DOHH2 (cell line): ENCODE measurements at regions not wholly inside any gene's neighbourhood (a gene's known extent, or its start where the extent isn't known, plus 50 kb on each side); places are given as distances from the start of the nearest gene placed in this dataset.

Experiments used
- H3F3A ChIP-seq: fragments of 200-600 bp; sonication (generic), shearing (Covaris generic); 2 replicates; pipeline ENCODE4 v1.6.0; 2016; ENCODE audit warnings: antibody characterized with exemption, mild to moderate bottlenecking; ENCODE audit not compliant: control insufficient read depth, insufficient read depth
- H3K27ac ChIP-seq: fragments of 200-600 bp; sonication (generic); 2 replicates; pipeline ENCODE4 v1.5.1; 2014; ENCODE audit warnings: low read depth, mild to moderate bottlenecking, low read length, moderate library complexity
- H3K27me3 ChIP-seq: fragments of 200-600 bp; sonication (generic); 2 replicates; pipeline ENCODE4 v1.6.1; 2014; ENCODE audit warnings: mild to moderate bottlenecking, low read length, mixed read lengths; ENCODE audit not compliant: control insufficient read depth
- H3K36me3 ChIP-seq: fragments of 200-600 bp; sonication (generic); 2 replicates; pipeline ENCODE4 v1.6.1; 2014; ENCODE audit warnings: mild to moderate bottlenecking, low read length, moderate library complexity, mixed read lengths; ENCODE audit not compliant: control insufficient read depth
- H3K4me1 ChIP-seq: fragments of 200-600 bp; sonication (generic); 2 replicates; pipeline ENCODE4 v1.6.1; 2014; ENCODE audit warnings: mild to moderate bottlenecking, low read length, mixed read lengths; ENCODE audit not compliant: control insufficient read depth
- H3K4me2 ChIP-seq: fragments of 200-600 bp; sonication (generic); 2 replicates; pipeline ENCODE4 v1.6.0; 2014; ENCODE audit warnings: mild to moderate bottlenecking, low read length, moderate library complexity
- H3K4me3 ChIP-seq: fragments of 200-600 bp; sonication (generic); 2 replicates; pipeline ENCODE4 v1.5.1; 2014; ENCODE audit warnings: mild to moderate bottlenecking, low read length, mixed read lengths
- H3K79me2 ChIP-seq: fragments of 200-600 bp; sonication (generic); 2 replicates; pipeline ENCODE4 v1.6.1; 2014; ENCODE audit warnings: mild to moderate bottlenecking, low read length, mixed read lengths; ENCODE audit not compliant: control insufficient read depth
- H3K9me2 ChIP-seq: fragments of 200-600 bp; sonication (generic); replicated peaks from 2 replicates; pipeline ENCODE4 v1.6.1; 2014; ENCODE audit warnings: mild to moderate bottlenecking, low read length, mixed read lengths; ENCODE audit not compliant: control insufficient read depth
- H3K9me3 ChIP-seq: fragments of 200-600 bp; sonication (generic); 2 replicates; pipeline ENCODE4 v1.6.1; 2014; ENCODE audit warnings: antibody characterized with exemption, low read length, mixed read lengths; ENCODE audit not compliant: control insufficient read depth, insufficient read depth
- H4K20me1 ChIP-seq: fragments of 200-600 bp; sonication (generic); 2 replicates; pipeline ENCODE4 v1.6.0; 2014; ENCODE audit warnings: low read depth, mild to moderate bottlenecking, antibody characterized with exemption, low read length, moderate library complexity; ENCODE audit not compliant: control insufficient read depth, insufficient read depth
- EZH2phosphoT487 ChIP-seq: fragments of 200-600 bp; sonication (generic); IDR thresholded peaks from 2 replicates; pipeline ENCODE4 v1.6.1; 2017; ENCODE audit warnings: borderline replicate concordance, mild to moderate bottlenecking, antibody characterized with exemption, low read length, moderate library complexity, mixed read lengths
- TF ChIP-seq, protein P1 (sequence below): fragments of 200-600 bp; sonication (generic); IDR thresholded peaks from one replicate; pipeline ENCODE4 v1.5.1; 2014; ENCODE audit warnings: antibody characterized with exemption, mild to moderate bottlenecking, low read depth, low read length; ENCODE audit not compliant: poor library complexity, severe bottlenecking

DNA sequence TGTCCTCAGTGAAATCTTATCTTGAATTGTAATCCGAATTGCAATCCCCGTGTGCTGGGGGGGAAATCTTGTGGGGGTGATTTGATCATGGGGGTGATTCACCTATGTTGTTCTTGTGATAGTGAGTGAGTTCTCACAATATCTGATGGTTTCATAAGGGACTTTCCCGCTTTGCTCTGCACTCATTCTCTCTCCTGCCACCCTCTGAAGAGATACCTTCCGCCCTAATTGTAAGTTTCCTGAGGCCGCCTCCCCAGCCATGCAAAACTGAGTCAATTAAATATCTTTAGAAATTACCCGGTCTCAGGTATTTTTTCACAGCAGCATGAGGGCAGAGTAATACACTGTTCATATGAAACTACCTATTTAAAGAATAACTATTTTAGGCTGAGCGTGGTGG lies 304.1 kb upstream of the EPHA6 start:
- H4K20me1 ChIP-seq: no peaks in the 10 kb centered on the region
- H3K27me3 ChIP-seq: no peaks in the 10 kb centered on the region
- H3K79me2 ChIP-seq: no peaks in the 10 kb centered on the region
- H3K4me3 ChIP-seq: no peak overlapping the region
- H3K36me3 ChIP-seq: no peaks in the 10 kb centered on the region
- H3K9me3 ChIP-seq: no peaks in the 10 kb centered on the region
- no peaks in the 10 kb centered on the region for H3K9me2 ChIP-seq
- H3K27ac ChIP-seq: no peak overlapping the region
- no peaks in the 10 kb centered on the region for H3K4me1 ChIP-seq
- H3F3A ChIP-seq: no peaks in the 10 kb centered on the region
- no peak overlapping the region for H3K4me2 ChIP-seq
- TF ChIP-seq, protein P1, sequence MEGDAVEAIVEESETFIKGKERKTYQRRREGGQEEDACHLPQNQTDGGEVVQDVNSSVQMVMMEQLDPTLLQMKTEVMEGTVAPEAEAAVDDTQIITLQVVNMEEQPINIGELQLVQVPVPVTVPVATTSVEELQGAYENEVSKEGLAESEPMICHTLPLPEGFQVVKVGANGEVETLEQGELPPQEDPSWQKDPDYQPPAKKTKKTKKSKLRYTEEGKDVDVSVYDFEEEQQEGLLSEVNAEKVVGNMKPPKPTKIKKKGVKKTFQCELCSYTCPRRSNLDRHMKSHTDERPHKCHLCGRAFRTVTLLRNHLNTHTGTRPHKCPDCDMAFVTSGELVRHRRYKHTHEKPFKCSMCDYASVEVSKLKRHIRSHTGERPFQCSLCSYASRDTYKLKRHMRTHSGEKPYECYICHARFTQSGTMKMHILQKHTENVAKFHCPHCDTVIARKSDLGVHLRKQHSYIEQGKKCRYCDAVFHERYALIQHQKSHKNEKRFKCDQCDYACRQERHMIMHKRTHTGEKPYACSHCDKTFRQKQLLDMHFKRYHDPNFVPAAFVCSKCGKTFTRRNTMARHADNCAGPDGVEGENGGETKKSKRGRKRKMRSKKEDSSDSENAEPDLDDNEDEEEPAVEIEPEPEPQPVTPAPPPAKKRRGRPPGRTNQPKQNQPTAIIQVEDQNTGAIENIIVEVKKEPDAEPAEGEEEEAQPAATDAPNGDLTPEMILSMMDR: no peak
- no peak for TF ChIP-seq EZH2phosphoT487

DNA sequence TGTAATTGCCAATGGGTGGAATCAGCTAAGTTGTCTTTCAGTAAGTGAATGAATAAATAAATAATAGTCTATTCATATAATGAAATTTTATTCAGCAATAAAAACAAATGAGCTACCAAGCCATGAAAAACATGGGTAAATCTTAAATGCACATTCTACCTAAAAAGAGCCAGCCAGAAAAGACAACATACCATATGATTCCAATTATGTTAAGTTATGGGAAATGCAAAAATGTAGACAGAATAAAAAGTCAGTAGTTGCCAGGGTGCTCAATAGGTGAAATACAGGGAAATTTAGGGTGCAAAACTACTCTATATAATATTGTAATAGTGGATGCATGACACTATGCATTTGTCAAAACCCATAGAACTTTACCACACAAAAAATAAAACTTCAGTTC lies 277.2 kb upstream of the EPHA6 start:
- no peak overlapping the region for H3K4me3 ChIP-seq
- no peak overlapping the region for H3K4me2 ChIP-seq
- no peaks in the 10 kb centered on the region; the same call in 1 of the 2 replicates for H3K9me2 ChIP-seq
- TF ChIP-seq, protein P1: no peak
- no peak for TF ChIP-seq EZH2phosphoT487
- no peaks in the 10 kb centered on the region for H3F3A ChIP-seq
- no peaks in the 10 kb centered on the region for H3K36me3 ChIP-seq
- H3K79me2 ChIP-seq: no peaks in the 10 kb centered on the region
- no peak overlapping the region for H3K27ac ChIP-seq
- no peaks in the 10 kb centered on the region for H4K20me1 ChIP-seq
- H3K27me3 ChIP-seq: no peaks in the 10 kb centered on the region
- no peaks in the 10 kb centered on the region for H3K9me3 ChIP-seq
- no peaks in the 10 kb centered on the region for H3K4me1 ChIP-seq

DNA sequence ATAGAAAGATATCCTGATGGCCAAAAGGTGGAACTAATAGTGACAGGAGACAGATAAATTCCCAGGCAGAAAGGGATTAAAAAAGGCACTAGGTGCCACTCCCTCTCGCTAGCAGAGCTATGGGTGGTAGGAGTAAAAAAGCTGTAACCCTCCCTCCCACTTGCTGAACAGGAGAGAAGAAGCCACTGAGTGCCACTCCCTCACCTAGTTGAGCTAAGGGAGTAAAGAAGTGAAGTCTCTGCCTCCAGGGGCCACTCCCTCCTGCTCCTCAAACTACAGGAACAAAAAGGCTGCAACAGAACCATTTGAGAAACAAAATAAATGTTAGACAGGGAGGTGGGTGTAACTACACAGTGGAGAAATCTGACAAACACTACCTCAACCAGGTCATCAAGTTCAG lies 276.2 kb upstream of the EPHA6 start:
- H3K4me3 ChIP-seq: no peak overlapping the region
- no peaks in the 10 kb centered on the region; the same call in 1 of the 2 replicates for H3K9me2 ChIP-seq
- H3K36me3 ChIP-seq: no peaks in the 10 kb centered on the region
- H3F3A ChIP-seq: no peaks in the 10 kb centered on the region
- TF ChIP-seq, protein P1: no peak
- no peak for TF ChIP-seq EZH2phosphoT487
- no peaks in the 10 kb centered on the region for H3K79me2 ChIP-seq
- no peaks in the 10 kb centered on the region for H3K9me3 ChIP-seq
- no peaks in the 10 kb centered on the region for H3K27me3 ChIP-seq
- no peak overlapping the region for H3K27ac ChIP-seq
- H3K4me2 ChIP-seq: no peak overlapping the region
- no peaks in the 10 kb centered on the region for H4K20me1 ChIP-seq
- H3K4me1 ChIP-seq: no peaks in the 10 kb centered on the region

DNA sequence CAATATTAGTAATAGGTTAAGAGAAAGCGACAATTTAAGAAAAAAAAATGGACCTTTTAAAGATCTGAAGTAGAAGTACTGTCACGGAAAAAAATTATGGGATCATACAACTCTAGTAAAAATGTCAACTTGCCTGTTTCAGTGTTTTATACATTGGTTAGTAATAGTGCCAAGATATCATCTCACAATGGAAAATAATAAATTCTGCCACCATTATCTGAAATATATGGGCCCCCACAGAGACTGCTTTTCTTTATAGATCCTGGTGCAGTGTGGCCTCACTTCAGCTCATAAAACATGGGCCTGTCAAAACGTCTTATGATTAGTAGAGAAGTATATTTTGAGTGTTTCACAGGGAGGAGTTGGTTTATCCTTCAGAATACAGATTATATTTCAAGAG lies 266.3 kb upstream of the EPHA6 start:
- Histone ChIP-seq H3F3A (no peaks in the 10 kb centered on the region), H3K36me3 (no peaks in the 10 kb centered on the region), H3K4me1 (no peaks in the 10 kb centered on the region), H3K27ac (no peak overlapping the region), H3K9me2 (no peaks in the 10 kb centered on the region), H4K20me1 (no peaks in the 10 kb centered on the region), H3K9me3 (no peaks in the 10 kb centered on the region), H3K79me2 (no peaks in the 10 kb centered on the region), H3K4me3 (no peak overlapping the region), H3K4me2 (no peak overlapping the region), H3K27me3 (no peaks in the 10 kb centered on the region)
- TF ChIP-seq, protein P1: no peak
- no peak for TF ChIP-seq EZH2phosphoT487
